Pancreas (tissue), 10 donors: ENCODE measurements at regions not wholly inside any gene's neighbourhood (a gene's known extent, or its start where the extent isn't known, plus 50 kb on each side); places are given as distances from the start of the nearest gene placed in this dataset.

ENCODE experiments used
- ATAC-seq, 4 donors: fragments of 200-7000 bp; cut with Tn5 transposase; one replicate each; pipeline versions ENCODE4 v1.8.0 to v1.9.1; 2020; ENCODE audit warnings: mild to moderate bottlenecking in 4 of 4, moderate library complexity in 4 of 4
- DNase-seq, 6 donors: peaks; one replicate each; pipeline ENCODE4 v3.0.0-alpha.2; 2020
- FAIRE-seq: peaks from 2 replicates; lab custom pipeline; 2012; peaks lifted over from hg19 to GRCh38; lab: Jason Lieb, UNC
- H3K27ac ChIP-seq, 4 donors: fragments of 200-600 bp; sonication (generic); 1 replicate in 3 of 4; 2 replicates in 1 of 4; pipeline versions ENCODE4 v1.5.0 to v1.8.0; 2020
- H3K27me3 ChIP-seq, 4 donors: fragments of 200-600 bp; one replicate each; pipeline ENCODE4 v1.8.0; 2021
- H3K36me3 ChIP-seq, 3 donors: fragments of 200-600 bp; sonication (generic) in 1 of 3; one replicate each; pipeline versions ENCODE4 v1.5.0 to v1.8.0; 2020 to 2021
- H3K4me1 ChIP-seq, 3 donors: fragments of 200-600 bp; one replicate each; pipeline ENCODE4 v1.8.0; 2021
- H3K4me3 ChIP-seq, 4 donors: fragments of 200-600 bp; sonication (generic) in 2 of 4; one replicate each; pipeline versions ENCODE4 v1.5.0 to v1.8.0; 2020 to 2021
- H3K9me3 ChIP-seq, 4 donors: fragments of 200-600 bp; one replicate each; pipeline ENCODE4 v1.8.0; 2021
- WGBS, 2 donors: extraction: QIAGEN DNeasy Blood & Tissue Kit; methylation state at CpG; one replicate each; pipeline ENCODE4 v1.1.7; 2013; 5-methylcytosine and 5-hydroxymethylcytosine counted together
- intact Hi-C, 3 donors: fragments of 100-400 bp; cut with DNase I; formaldehyde crosslinking; loops; one replicate each; pipeline versions ENCODE4 v1.11.1 to v1.14.2; 2022
- TF ChIP-seq, protein P1 (sequence below), 4 donors: fragments of 200-600 bp; sonication (generic) in 3 of 4; IDR thresholded peaks; one replicate each; pipeline versions ENCODE4 v1.5.0 to v1.8.0; 2021; ENCODE audit warnings: antibody characterized with exemption in 4 of 4
- donor health status: healthy with polysubstance abuse.
- donor health status: DM: no; HTN: no; CAD: no; lungs with moderate emphysema.
- donor health status: DM: no; HTN: no; CAD: no.
- donor health status: control.
- donor health status: control.
- donor health status: Bipolar disorder and iron deficiency.
- donor health status: DM: yes; HTN: yes; CAD: no.
- donor health status: DM: no; HTN: no; CAD: no.
- donor health status: DM: no; HTN: no; CAD: no.
- donor health status: DM: yes; HTN: yes; CAD: no.

GRCh38 chr15:45794712-45795439 is 160.0 kb downstream of the SQOR start:
- WGBS, 2 donors, result 34 to 35% methylated on average over 6 of the region's 6 CpGs
- Histone ChIP-seq H3K27me3 (no peaks in the 10 kb centered on the region), H3K36me3 (no peaks in the 10 kb centered on the region), H3K9me3 (no peaks in the 10 kb centered on the region), H3K4me1 (no peaks in the 10 kb centered on the region), H3K4me3 (no peak overlapping the region), H3K27ac (no peak overlapping the region)
- intact Hi-C loops, result no loop called here
- TF ChIP-seq, protein P1, sequence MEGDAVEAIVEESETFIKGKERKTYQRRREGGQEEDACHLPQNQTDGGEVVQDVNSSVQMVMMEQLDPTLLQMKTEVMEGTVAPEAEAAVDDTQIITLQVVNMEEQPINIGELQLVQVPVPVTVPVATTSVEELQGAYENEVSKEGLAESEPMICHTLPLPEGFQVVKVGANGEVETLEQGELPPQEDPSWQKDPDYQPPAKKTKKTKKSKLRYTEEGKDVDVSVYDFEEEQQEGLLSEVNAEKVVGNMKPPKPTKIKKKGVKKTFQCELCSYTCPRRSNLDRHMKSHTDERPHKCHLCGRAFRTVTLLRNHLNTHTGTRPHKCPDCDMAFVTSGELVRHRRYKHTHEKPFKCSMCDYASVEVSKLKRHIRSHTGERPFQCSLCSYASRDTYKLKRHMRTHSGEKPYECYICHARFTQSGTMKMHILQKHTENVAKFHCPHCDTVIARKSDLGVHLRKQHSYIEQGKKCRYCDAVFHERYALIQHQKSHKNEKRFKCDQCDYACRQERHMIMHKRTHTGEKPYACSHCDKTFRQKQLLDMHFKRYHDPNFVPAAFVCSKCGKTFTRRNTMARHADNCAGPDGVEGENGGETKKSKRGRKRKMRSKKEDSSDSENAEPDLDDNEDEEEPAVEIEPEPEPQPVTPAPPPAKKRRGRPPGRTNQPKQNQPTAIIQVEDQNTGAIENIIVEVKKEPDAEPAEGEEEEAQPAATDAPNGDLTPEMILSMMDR (IDR thresholded peaks at IDR 0.05), result no peak
- DNase-seq (no peak), FAIRE-seq (no peak), ATAC-seq (no peak)

DNA sequence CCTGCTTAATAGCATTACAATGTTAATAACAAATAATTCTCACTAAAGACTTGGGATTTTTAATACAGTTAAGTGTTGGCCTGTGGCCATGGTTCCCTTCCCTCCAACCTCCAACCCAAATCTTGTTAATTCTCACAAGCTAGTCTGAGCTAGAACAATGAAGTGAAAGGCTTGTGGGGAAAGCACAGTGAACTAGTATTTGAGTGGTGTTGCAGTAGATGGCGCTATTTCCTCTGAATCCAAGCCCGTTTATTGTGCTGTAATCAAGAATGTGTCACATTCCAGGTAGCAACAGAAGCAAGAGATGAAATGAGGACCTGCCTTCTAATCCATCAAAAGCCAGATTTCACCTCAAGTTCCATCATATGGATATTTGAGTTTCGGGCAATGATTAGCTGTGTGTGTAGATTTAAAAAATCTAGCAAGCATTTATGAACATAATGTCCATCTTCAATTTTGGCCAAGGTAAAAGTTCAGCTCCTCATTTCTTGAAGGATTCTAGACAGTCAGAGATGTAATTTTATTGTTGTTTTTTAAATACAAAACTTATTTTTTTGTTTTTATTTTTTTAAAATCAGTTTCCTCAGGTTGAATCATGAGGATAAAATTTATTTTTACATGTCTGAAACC is 160.7 kb downstream of the SQOR start:
- intact Hi-C loops, result no loop called here
- Histone ChIP-seq H3K27ac (no peak overlapping the region), H3K4me3 (no peak overlapping the region), H3K4me1 (no peaks in the 10 kb centered on the region), H3K27me3 (no peaks in the 10 kb centered on the region), H3K9me3 (no peaks in the 10 kb centered on the region), H3K36me3 (no peaks in the 10 kb centered on the region)
- ATAC-seq (peak; percentile 78 to 96 (median 93)), FAIRE-seq (peak; percentile 23), DNase-seq (peak in 3 of 6 donors; percentile 35 to 57 (median 45))
- TF ChIP-seq, protein P1 (IDR thresholded peaks at IDR 0.05), result peak; percentile 9 to 53 (median 36)
- WGBS, 2 donors, result 4 to 5% methylated on average over 3 of the region's 3 CpGs

- no peak for DNase-seq
- FAIRE-seq, result no peak
- H3K27ac ChIP-seq, result no peak overlapping the region
- H3K9me3 ChIP-seq, result no peaks in the 10 kb centered on the region
- peak in 3 of 4 donors; percentile 16 to 43 (median 18) for ATAC-seq
- intact Hi-C loops, result no loop called here
- TF ChIP-seq, protein P1 (IDR thresholded peaks at IDR 0.05), result no peak
- H3K36me3 ChIP-seq, result no peaks in the 10 kb centered on the region
- H3K4me1 ChIP-seq, result no peaks in the 10 kb centered on the region
- no peak overlapping the region for H3K4me3 ChIP-seq
- no peaks in the 10 kb centered on the region for H3K27me3 ChIP-seq
- WGBS, 2 donors, result 31 to 32% methylated on average over 3 of the region's 3 CpGs
Measured at GRCh38 chr15:45796433-45796832, 161.6 kb downstream of the SQOR start.

- ATAC-seq (no peak), DNase-seq (no peak), FAIRE-seq (no peak)
- Histone ChIP-seq H3K27ac (no peak overlapping the region), H3K36me3 (no peaks in the 10 kb centered on the region), H3K9me3 (no peaks in the 10 kb centered on the region), H3K4me3 (no peak overlapping the region), H3K4me1 (no peaks in the 10 kb centered on the region), H3K27me3 (no peaks in the 10 kb centered on the region)
- WGBS, 2 donors, result 87 to 96% methylated on average over 3 of the region's 3 CpGs
- TF ChIP-seq, protein P1 (IDR thresholded peaks at IDR 0.05), result no peak
- intact Hi-C loops, result no loop called here
Measured at GRCh38 chr15:45799508-45799907, 164.7 kb downstream of the SQOR start.

GRCh38 chr15:45801543-45801942 is 166.7 kb downstream of the SQOR start:
- ATAC-seq (no peak), FAIRE-seq (no peak), DNase-seq (no peak)
- TF ChIP-seq, protein P1 (IDR thresholded peaks at IDR 0.05), result no peak
- WGBS, 2 donors, result 91 to 95% methylated on average over 4 of the region's 4 CpGs
- H3K4me1 ChIP-seq, result no peaks in the 10 kb centered on the region
- intact Hi-C loops, result no loop called here
- no peaks in the 10 kb centered on the region for H3K9me3 ChIP-seq
- H3K4me3 ChIP-seq, result no peak overlapping the region
- H3K27ac ChIP-seq, result no peak overlapping the region
- H3K36me3 ChIP-seq, result no peaks in the 10 kb centered on the region
- no peaks in the 10 kb centered on the region for H3K27me3 ChIP-seq
